GM18858 (cell line): ENCODE measurements at regions not wholly inside any gene's neighbourhood (a gene's known extent, or its start where the extent isn't known, plus 50 kb on each side); places are given as distances from the start of the nearest gene placed in this dataset.
"Not testable (repeated sequence)": the region's sequence is repeated elsewhere in the genome, so short reads cannot be mapped to it uniquely, and the experiment has no call there.

ENCODE experiments used
- ATAC-seq: cut with Tn5 transposase; IDR thresholded peaks from one replicate; pipeline ENCODE4 v1.9.1; 2021; ENCODE audit not compliant: unreplicated experiment

- ATAC-seq, result no peak
Measured at GRCh38 chr6:79431537-79431933, 105.7 kb downstream of the LCA5 start.

- ATAC-seq, result no peak
Measured at GRCh38 chr6:79430913-79431536, 106.2 kb downstream of the LCA5 start.

GRCh38 chr6:79427721-79428120 lies 109.5 kb downstream of the LCA5 start:
- ATAC-seq, result no peak

DNA sequence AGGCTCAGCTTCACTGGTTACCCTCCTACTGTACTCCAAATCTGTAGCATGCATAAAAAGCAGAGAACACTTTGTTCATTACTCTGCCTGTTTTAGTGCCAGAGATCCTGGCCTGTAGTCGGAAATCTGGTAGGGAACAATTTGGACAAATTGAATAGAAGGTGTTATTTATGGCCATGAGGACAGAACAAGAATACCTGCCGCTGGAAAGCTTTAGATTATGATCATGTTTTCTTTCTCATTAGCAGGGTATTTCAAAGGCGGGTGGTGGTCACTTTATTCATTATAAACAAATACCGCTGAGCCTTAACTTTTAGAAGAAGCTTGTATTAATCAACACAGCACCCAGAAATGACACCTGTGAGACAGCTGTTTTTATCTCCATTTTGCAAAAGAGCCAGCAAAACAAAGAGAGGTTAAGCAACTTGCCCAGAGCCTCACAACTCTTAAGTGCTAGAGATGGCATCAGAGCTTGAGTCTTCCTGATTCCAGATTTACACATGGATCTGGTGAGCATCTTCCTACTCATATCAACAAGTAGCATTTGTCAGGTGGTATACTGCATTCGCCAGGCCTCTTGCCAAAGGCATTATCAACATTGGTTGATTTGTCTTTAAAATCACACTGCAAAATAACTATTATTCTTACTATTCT lies 110.5 kb downstream of the LCA5 start:
- no peak for ATAC-seq

DNA sequence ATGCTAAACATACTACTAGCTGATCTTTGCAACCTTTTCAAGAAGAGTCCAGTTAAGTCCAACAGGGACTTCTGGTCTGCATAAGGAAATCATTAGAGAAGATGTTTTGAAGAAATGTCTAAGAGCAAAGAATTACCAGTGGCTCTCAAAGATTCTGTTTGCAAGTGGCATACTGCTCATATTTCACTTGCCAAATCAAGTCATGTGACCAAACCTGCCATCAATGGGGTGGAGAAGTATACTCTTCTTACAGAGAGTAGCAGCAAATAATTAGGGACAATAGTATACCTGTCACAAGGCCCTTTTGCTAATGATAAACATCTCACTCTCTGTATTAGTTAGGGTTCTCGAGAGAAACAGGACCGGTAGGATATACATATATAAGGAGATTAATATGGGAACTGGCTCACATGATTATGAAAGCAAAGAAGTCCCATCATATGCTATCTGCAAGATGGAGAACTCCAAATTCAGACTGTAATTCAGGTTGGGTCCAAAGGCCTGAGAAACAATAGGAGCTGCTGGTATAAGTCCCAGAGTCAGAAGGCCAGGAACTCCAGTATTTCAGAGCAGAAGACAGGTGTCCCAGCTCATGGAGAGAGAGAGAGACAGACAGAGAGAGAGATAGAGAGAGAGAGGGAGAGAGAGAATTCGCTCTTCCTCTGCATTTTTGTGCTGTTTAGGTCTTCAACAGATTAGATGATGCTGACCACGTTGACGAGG lies 111.5 kb downstream of the LCA5 start:
- no peak for ATAC-seq

GRCh38 chr6:79423216-79423615 lies 114.0 kb downstream of the LCA5 start:
- no peak for ATAC-seq

DNA sequence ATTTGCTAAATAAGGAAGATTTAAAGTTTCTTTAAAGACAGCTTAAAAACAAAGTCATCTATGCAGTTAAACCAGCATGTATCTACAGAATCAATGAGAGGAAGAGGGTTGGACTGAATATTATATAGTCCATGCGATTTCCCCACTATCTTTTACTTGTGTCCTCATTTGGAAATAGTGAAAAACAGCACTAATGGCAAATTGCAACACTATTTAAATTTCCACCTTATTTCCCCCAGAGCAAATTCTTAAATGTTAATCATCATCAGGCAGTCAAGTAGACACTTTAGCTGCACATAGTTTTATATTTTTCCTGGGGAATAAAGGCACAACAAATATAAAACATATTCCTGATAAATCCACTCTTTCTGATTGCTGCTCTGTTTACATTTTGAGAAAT lies 114.6 kb downstream of the LCA5 start:
- ATAC-seq, result no peak

DNA sequence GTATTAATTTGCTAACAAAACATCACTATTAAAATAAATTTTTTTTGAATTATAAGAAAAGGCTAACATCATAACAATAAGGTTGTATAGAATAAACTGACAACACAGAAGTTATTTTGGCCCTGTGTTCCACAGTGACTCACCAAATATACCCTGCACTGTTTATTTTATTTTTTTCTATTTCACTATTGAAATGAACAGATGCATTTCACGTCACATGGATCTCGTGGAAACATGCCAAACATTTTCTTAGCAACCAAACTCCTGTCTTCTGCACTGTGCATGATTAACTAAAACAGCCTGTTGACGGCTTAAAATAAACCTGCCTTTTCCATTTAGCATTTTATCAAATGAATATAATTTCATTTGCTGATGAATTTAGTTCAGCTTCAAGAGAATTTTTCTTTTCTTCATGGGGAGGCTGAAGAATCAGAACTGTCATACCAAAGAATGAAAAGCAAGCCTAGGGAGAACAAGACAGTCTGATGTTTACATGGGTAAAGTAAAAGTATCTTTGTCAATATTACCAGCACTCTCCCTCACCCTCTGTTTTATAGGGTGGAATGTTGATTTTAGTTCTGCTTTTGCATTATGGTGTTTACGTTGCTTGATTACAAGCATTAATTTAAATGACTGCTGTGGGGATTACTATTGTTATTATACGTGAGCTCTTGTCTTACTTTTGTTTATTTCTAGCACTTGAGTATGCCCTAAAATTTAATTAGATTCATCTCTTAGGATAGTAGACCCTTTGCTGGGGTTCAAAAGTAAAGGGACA lies 115.3 kb downstream of the LCA5 start:
- ATAC-seq, result peak; percentile 88

DNA sequence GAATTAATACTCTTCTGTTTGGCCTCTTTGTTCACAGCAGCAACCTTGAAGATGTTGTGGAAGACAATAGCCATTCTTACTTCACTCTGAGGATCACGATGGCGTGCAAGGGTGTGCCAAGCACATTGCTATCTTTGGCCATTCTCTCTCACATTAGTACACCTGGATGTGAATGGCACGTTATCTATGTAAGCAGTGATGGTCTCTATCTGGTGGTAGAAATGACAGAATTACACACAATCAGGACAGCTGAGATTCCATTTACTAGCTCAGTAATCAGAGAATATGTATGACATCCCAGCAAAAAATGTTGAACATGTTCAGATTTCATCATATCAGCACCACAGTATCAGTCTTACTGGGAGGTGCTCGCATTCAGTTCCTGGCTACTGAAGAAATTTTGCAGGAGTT lies 116.2 kb downstream of the LCA5 start:
- ATAC-seq, result no peak

DNA sequence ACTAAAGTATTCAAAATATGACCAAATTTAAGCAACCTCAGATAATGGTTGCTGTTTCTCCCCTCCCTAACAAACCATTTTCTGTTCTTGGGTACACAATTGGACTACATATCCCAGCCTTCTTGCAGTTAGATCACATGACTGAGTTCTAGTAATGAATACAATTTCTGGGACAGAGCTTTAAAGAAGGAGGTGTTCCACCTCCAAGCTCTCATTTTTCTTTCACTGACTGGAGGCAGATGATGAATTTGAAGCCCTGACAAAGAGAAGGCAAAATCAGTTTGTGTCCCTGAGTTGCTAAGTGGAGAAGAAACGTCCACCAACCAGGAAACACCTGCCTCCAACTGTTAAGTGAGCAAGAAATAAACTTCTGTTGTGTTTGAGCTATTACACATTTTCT lies 117.2 kb downstream of the LCA5 start:
- ATAC-seq, result no peak

DNA sequence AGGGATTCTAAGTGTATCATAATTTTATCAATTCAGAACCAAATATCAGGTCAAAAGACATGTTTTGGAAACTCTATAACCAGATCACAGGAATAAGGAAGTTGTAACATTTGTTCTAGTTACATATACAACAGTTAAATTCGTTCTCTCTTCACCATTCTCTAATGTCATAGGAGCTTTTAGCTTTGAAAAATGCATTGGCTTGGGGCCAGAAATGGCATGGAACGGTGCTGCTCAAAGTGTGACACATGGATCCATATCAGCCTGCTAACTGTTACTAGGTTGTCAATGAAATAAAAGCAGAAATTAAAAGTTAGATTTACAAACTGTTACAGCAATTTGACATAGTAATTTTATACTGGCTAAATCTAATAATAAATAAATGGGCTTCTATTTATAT lies 120.3 kb downstream of the LCA5 start:
- no peak for ATAC-seq

DNA sequence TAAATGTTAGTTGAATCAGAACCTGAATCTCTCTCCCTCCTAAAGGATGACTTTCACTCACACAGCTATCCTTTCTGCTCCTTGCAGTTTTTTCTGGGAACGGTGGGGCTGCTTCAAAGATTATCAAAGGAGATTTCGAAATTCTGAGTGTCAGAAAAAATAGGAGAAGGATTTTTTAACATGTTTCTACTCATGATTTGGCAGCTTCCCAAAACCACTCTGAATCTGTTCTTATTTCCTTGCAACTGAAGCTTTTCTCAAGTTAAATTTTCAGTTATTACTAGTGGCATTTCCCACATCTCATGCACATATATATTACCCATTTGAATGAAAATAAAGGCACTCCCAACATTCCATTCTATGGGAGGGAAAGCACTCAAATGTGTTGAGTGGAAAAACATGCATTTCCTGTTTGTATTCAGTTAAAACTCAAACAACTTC lies 123.6 kb downstream of the LCA5 start:
- no peak for ATAC-seq

DNA sequence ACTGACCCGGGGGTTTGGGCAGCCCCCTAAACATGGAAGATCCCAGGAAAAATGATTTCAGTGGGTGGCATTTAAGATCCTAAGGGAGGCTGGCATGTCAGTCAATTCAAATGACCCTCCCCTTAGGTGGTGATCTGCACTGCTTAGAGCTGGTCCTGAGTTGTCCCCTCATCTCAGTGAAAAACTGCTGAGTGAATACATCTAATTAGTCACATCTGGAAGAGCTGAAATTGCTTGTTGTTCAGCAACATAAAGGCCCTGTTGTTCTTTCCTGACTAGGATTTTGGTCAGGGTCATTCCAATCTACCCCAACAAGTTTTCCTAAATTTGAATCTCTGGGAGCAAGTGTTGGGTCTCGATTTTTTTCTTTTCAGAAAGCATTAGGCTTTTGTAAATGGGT lies 126.4 kb downstream of the LCA5 start:
- ATAC-seq, result no peak

GRCh38 chr6:79408256-79408974 lies 128.8 kb downstream of the LCA5 start:
- ATAC-seq, result no peak

GRCh38 chr6:79404677-79405076 lies 132.6 kb downstream of the LCA5 start:
- ATAC-seq, result no peak

DNA sequence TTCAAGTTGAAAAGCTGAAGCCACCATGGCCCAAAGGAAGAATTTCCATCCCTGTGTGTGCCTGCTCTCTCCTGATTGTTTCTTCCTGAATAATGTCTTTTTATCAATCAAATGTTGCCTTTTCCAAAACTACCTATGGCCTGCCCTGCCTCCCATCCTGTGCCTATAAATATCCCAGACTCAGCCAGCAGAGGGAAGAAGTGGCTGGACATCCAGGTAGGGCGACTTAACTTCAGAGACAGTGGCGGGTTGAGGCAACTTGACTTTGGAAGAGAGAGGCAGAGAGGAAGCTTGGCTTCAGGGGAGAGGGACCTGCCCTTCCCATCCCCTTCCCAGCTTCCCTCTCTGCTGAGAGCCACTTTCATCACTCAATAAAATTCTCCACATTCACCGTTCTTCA lies 133.0 kb downstream of the LCA5 start:
- ATAC-seq, result no peak

GRCh38 chr6:79403563-79403962 lies 133.7 kb downstream of the LCA5 start:
- ATAC-seq, result no peak

DNA sequence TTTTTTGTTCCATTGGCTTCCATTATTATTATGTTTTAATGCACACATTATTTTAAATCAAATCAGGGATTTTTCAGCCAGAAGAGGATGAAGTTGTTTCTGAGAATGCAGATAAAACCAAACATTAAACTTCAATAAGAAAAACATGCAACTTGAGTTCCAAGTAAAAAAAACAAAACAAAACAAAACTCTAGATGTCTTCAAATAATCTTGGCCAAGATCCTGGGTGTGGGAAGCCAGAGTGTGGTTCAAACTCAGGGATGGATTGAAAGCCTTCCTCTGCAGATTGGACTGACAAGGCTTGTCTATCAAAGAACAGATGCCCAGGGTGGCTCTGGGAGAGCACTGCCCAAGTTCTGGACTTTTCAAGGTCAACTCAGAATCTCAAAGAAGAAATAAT lies 134.1 kb downstream of the LCA5 start:
- ATAC-seq, result no peak

DNA sequence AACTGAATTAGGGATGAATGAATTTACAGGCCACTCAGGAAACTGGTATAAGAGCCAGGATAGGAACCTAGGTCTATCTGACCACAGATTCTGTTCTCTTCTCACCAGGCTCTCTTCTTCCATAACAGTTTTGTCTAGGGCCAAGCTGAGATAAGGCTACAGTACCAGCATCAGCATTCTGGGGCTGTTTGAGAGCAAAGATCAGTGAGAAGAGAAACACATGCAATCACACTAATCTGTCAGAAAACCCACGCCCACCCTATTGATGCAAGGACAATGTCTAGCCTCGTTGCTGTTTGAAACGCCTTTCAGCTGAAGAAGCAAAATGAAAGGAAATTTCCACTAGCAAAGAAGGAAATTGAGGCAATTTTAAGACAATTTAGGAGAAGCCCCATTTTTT lies 137.7 kb downstream of the LCA5 start:
- ATAC-seq, result no peak

DNA sequence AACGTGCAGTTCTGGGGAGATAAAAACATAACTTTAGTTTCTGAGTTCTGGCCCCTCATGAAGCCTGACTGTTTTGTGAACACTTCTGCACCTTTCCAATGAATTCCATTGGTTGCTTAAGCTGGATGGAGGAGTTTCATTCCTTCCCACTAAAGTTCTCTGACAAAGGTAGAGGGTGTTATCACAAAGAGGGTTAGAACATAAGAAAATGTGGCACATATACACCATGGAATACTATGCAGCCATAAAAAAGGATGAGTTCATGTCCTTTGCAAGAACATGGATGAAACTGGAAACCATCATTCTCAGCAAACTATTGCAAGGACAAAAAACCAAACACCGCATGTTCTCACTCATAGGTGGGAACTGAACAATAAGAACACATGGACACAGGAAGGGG lies 138.6 kb downstream of the LCA5 start:
- ATAC-seq, result not testable (repeated sequence)

DNA sequence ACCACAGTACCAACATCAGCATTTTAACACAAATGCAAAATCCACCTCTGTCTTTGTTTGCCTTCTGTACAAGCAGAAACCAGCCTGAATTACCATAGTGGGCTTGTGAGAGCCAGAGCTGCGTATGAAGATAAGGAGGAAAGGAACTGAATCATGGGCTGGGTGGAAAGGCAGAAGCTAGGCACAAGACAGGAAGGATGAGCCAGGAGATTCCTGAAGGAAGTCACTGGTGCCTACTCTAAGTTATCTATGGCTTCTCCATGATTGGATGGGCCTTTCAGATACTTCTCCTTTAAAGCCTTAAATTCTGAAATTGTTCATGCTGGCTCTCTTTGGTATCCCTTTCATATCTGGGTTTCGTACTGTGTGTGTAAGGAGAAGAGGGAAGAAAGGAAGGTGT lies 140.6 kb downstream of the LCA5 start:
- no peak for ATAC-seq
